ENCODE measurements at regions not wholly inside any gene's neighbourhood (a gene's known extent, or its start where the extent isn't known, plus 50 kb on each side); places are given as distances from the start of the nearest gene placed in this dataset.

DNA sequence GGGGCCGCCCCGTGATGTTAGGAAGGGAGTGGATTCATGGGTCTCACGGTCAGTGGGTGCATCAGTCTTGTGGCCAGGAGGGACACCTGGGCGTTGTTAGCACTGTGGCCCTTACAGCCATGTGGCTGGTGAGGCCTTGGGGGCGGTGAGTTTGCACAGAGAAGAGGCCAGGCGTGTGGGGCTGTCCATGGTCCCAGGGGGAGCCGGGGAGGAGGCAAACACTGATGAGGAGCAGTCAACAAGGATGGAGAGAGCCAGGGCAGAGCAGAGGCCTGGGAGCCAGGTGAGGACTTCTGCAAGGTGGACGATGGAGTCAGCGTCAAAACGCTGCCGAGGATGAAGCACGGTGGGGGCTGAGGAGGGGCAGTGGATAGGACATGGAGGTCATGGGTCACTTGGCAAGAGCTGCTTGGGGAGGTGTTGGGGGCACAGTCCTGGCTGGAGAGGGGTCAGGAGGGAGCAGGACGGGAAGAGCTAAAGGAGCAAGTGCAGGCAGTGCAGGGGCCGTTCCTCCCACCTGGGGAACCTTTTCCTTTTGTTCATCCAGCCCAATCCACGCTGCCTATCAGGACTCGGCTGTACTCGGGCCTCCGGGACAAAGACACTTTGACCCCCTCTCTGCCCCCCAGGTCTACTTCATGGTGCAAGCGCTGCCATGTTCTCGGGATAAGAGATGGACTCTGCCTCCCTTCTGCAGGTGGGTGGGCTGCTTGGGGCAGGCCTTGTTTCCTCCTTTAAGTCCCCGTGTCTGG lies 801.1 kb downstream of the TBC1D22A start:
- H3K9me3 ChIP-seq, result no peaks in the 10 kb centered on the region
- H3K4me1 ChIP-seq, result peaks cover 0 to 15% (median 4%) of the 10 kb centered on the region in 4 donors
- TF ChIP-seq POLR2AphosphoS5 (IDR thresholded peaks at IDR 0.05), result no peak
- no peak for TF ChIP-seq EP300 (IDR thresholded peaks at IDR 0.05)
- TF ChIP-seq, protein P1, sequence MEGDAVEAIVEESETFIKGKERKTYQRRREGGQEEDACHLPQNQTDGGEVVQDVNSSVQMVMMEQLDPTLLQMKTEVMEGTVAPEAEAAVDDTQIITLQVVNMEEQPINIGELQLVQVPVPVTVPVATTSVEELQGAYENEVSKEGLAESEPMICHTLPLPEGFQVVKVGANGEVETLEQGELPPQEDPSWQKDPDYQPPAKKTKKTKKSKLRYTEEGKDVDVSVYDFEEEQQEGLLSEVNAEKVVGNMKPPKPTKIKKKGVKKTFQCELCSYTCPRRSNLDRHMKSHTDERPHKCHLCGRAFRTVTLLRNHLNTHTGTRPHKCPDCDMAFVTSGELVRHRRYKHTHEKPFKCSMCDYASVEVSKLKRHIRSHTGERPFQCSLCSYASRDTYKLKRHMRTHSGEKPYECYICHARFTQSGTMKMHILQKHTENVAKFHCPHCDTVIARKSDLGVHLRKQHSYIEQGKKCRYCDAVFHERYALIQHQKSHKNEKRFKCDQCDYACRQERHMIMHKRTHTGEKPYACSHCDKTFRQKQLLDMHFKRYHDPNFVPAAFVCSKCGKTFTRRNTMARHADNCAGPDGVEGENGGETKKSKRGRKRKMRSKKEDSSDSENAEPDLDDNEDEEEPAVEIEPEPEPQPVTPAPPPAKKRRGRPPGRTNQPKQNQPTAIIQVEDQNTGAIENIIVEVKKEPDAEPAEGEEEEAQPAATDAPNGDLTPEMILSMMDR (IDR thresholded peaks at IDR 0.05), result no peak
- TF ChIP-seq POLR2A (IDR thresholded peaks at IDR 0.05), result no peak
- intact Hi-C loops (cut with DNase I; ENCODE audit: low total_unique reads), result no loop called here
- H3K27me3 ChIP-seq, result peaks cover 0 to 35% (median 0%) of the 10 kb centered on the region in 3 donors
- no peak for DNase-seq
- H3K36me3 ChIP-seq, result no peaks in the 10 kb centered on the region
- no peak overlapping the region for H3K4me3 ChIP-seq
- 76 to 89% (median 82%) methylated on average over 20 to 21 of the region's 21 CpGs for WGBS, 5 donors
- no peak overlapping the region for H3K27ac ChIP-seq

DNA sequence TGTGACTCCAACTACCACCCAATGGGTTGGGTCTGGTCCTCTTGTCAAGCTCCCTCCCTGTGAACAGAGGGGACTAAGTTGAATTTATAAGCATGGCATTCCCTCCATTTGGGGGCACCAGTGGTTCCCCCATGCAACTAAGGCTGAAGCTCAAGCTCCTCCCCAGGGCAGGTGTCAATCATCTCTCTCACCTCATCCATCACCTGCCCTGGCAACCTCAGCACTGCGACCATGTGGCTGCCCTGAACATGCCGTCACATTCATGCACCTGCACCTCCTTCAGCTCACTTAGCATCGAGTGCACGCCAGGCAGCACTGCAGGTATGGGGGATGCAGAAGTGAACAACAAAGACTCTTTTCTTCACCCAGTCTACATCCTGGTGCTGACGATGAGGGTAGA lies 799.3 kb downstream of the TBC1D22A start:
- Histone ChIP-seq H3K9me3 (no peaks in the 10 kb centered on the region), H3K27ac (no peak overlapping the region), H3K36me3 (no peaks in the 10 kb centered on the region), H3K4me1 (peaks cover 0 to 15% (median 4%) of the 10 kb centered on the region in 4 donors), H3K4me3 (no peak overlapping the region), H3K27me3 (peaks cover 0 to 35% (median 0%) of the 10 kb centered on the region in 3 donors)
- DNase-seq, result no peak
- TF ChIP-seq, protein P1 (IDR thresholded peaks at IDR 0.05), result no peak
- TF ChIP-seq EP300 (IDR thresholded peaks at IDR 0.05), result no peak
- no peak for TF ChIP-seq POLR2A (IDR thresholded peaks at IDR 0.05)
- TF ChIP-seq POLR2AphosphoS5 (IDR thresholded peaks at IDR 0.05), result no peak
- intact Hi-C loops (cut with DNase I; ENCODE audit: low total_unique reads), result no loop called here
- 72 to 87% (median 82%) methylated on average over 5 of the region's 5 CpGs for WGBS, 5 donors

DNA sequence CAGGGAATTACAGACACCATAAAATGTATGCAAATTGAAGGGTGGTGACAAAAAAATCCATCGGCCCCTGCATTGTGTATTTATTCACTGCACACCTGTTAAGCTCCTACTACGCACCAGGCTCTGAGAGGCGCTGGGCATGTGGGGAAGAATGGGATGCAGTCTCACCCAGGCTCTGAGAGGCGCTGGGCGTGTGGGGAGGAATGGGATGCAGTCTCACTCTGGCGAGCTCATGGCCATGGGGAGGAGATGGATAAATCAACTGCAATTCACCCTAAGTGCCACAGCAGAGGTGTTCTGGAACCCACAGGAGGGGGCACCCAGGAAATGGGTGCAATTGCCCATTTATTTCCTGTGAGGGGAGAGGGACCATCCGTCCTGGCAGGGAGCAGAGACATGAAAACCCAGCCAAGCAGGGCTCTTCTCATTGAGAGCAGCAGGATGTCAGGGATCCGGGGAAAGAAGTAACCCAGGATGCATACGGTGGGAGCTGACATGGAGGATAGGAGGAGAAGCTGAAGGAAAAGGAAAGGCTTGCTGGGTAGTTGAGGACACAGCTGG lies 798.7 kb downstream of the TBC1D22A start:
- Histone ChIP-seq H3K4me1 (peaks cover 0 to 15% (median 4%) of the 10 kb centered on the region in 4 donors), H3K27ac (no peak overlapping the region), H3K9me3 (no peaks in the 10 kb centered on the region), H3K27me3 (peaks cover 0 to 35% (median 0%) of the 10 kb centered on the region in 3 donors), H3K36me3 (no peaks in the 10 kb centered on the region), H3K4me3 (no peak overlapping the region)
- intact Hi-C loops (cut with DNase I; ENCODE audit: low total_unique reads), result no loop called here
- WGBS, 5 donors, result 78 to 86% (median 84%) methylated on average over 9 of the region's 9 CpGs
- TF ChIP-seq EP300 (IDR thresholded peaks at IDR 0.05), result no peak
- no peak for TF ChIP-seq POLR2AphosphoS5 (IDR thresholded peaks at IDR 0.05)
- no peak for TF ChIP-seq POLR2A (IDR thresholded peaks at IDR 0.05)
- TF ChIP-seq, protein P1 (IDR thresholded peaks at IDR 0.05), result no peak
- no peak for DNase-seq

DNA sequence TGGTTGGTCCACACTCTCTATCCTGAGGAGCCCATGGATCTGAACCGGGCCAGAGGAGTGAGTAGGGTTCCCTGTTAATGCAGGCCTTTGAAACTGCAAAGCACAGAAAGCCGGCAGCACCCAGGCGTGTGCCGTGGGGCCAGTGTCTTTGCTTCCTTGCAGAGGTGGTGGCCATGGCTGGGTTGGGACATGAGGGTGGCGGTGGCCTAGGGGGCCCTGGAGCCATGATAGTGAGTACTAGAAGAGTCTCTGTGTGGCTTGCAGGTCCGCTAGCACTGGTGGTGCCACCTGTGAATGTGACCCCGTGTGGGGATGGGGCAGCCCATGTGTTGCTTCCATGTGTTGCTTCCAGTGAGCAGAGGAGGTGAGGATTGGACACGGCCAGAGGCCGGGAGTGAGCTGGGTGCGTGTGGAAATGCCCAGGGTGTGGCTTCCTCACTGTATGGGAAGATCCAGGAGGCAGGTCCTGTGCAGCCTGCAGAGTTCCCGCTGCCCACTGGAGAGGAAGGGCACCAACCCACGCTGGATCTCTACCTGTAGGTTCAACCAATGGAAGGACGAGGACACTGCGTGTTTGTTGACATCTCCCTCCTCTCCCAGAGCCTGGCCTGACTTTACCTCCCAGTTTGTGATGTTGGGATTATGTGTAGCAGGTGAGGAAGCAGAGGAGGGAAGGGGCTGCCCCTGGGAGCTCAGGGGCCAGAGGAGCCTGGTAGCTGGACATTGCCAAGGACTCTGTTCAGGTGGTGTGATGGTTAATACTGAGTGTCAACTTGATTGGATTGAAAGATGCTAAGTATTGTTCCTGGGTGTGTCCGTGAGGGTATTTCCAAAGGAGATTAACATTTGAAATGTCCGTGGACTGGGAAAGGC lies 796.6 kb downstream of the TBC1D22A start:
- Histone ChIP-seq H3K27ac (no peak overlapping the region), H3K4me3 (no peak overlapping the region), H3K4me1 (peaks cover 0 to 1% (median 0%) of the 10 kb centered on the region in 4 donors), H3K36me3 (no peaks in the 10 kb centered on the region), H3K9me3 (no peaks in the 10 kb centered on the region), H3K27me3 (peaks cover 0 to 32% (median 0%) of the 10 kb centered on the region in 3 donors)
- TF ChIP-seq EP300 (IDR thresholded peaks at IDR 0.05) (no peak), POLR2AphosphoS5 (IDR thresholded peaks at IDR 0.05) (no peak), POLR2A (IDR thresholded peaks at IDR 0.05) (no peak)
- TF ChIP-seq, protein P1 (IDR thresholded peaks at IDR 0.05), result no peak
- intact Hi-C loops (cut with DNase I; ENCODE audit: low total_unique reads), result no loop called here
- 78 to 91% (median 87%) methylated on average over 12 to 16 of the region's 16 CpGs for WGBS, 5 donors
- DNase-seq, result no peak
